ENCODE measurements at regions not wholly inside any gene's neighbourhood (a gene's known extent, or its start where the extent isn't known, plus 50 kb on each side); places are given as distances from the start of the nearest gene placed in this dataset.

DNA sequence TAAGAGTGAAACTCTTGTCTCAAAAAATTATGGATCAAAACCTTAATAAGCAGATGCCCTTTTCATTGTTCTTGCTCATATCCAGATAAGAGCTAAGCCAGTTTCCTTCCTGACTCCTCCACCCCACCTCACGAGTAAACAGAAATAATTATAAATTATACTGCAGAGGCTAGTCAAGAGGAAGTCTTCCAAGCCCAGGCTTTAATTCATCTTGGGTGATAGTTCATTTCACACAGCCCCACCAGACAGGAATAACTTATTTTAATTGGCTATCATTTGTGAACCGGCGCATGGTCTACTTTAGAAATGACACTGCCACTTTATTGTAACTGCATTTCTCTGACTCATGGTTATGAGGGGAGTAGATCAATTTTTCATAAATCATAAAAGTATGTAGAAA is 102.0 kb downstream of the BTBD3 start:
- H3K9me3 ChIP-seq (ENCODE audit: control insufficient read depth in 5 of 5, low read length in 5 of 5): no peaks in the 10 kb centered on the region
- no peak overlapping the region for H3K4me3 ChIP-seq (ENCODE audit: low read depth in 1 of 5, low read length in 5 of 5)
- H3K27ac ChIP-seq (ENCODE audit: low read depth, low read length): no peak overlapping the region
- no peaks in the 10 kb centered on the region for H3K36me3 ChIP-seq (ENCODE audit: control insufficient read depth in 5 of 5, insufficient read depth in 5 of 5, low read length in 5 of 5)
- peaks cover 0 to 19% (median 0%) of the 10 kb centered on the region in 5 donors for H3K4me1 ChIP-seq (ENCODE audit: control insufficient read depth in 5 of 5, insufficient read depth in 5 of 5, low read length in 5 of 5)
- no peak overlapping the region for H3K9ac ChIP-seq (ENCODE audit: low read length in 5 of 5)
- H3K27me3 ChIP-seq (ENCODE audit: control insufficient read depth in 5 of 5, insufficient read depth in 4 of 5, low read length in 5 of 5): no peaks in the 10 kb centered on the region

DNA sequence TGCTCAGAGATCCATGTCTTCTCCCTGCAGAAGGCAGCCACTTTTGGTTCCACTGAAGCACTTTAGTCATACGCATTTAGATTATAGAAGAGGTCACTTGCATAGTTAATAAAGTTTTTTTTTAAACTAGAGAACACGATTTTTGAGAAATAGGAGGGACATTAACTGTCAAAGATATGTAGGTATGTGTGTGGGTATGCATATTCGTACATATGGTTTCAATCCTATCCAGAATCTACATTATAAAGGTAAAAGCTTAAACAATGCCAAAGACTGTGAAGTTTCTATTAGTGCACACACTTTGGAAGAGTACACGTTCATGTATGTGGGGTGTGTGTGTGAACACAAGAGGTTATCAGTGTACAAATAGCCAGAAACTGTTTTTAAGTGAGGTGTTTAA is 103.2 kb downstream of the BTBD3 start:
- H3K36me3 ChIP-seq (ENCODE audit: control insufficient read depth in 5 of 5, insufficient read depth in 5 of 5, low read length in 5 of 5): no peaks in the 10 kb centered on the region
- H3K4me3 ChIP-seq (ENCODE audit: low read depth in 1 of 5, low read length in 5 of 5): no peak overlapping the region

GRCh38 chr20:12022126-12022525 is 104.4 kb downstream of the BTBD3 start:
- H3K27me3 ChIP-seq (ENCODE audit: control insufficient read depth in 5 of 5, insufficient read depth in 4 of 5, low read length in 5 of 5): no peaks in the 10 kb centered on the region
- H3K9ac ChIP-seq (ENCODE audit: low read length in 5 of 5): no peak overlapping the region
- H3K9me3 ChIP-seq (ENCODE audit: control insufficient read depth in 5 of 5, low read length in 5 of 5): no peaks in the 10 kb centered on the region

More for the DNA sequence above, 103.2 kb downstream of the BTBD3 start:
- H3K9ac ChIP-seq (ENCODE audit: low read length in 5 of 5): no peak overlapping the region
- no peaks in the 10 kb centered on the region for H3K27me3 ChIP-seq (ENCODE audit: control insufficient read depth in 5 of 5, insufficient read depth in 4 of 5, low read length in 5 of 5)
- H3K27ac ChIP-seq (ENCODE audit: low read depth, low read length): no peak overlapping the region
- peaks cover 0 to 17% (median 0%) of the 10 kb centered on the region in 5 donors for H3K4me1 ChIP-seq (ENCODE audit: control insufficient read depth in 5 of 5, insufficient read depth in 5 of 5, low read length in 5 of 5)
- no peaks in the 10 kb centered on the region for H3K9me3 ChIP-seq (ENCODE audit: control insufficient read depth in 5 of 5, low read length in 5 of 5)

GRCh38 chr20:12023194-12023795 is 105.6 kb downstream of the BTBD3 start:
- Histone ChIP-seq H3K27me3 (ENCODE audit: control insufficient read depth in 5 of 5, insufficient read depth in 4 of 5, low read length in 5 of 5) (no peaks in the 10 kb centered on the region), H3K36me3 (ENCODE audit: control insufficient read depth in 5 of 5, insufficient read depth in 5 of 5, low read length in 5 of 5) (no peaks in the 10 kb centered on the region), H3K4me3 (ENCODE audit: low read depth in 1 of 5, low read length in 5 of 5) (no peak overlapping the region), H3K9me3 (ENCODE audit: control insufficient read depth in 5 of 5, low read length in 5 of 5) (no peaks in the 10 kb centered on the region), H3K9ac (ENCODE audit: low read length in 5 of 5) (no peak overlapping the region), H3K27ac (ENCODE audit: low read depth, low read length) (no peak overlapping the region), H3K4me1 (ENCODE audit: control insufficient read depth in 5 of 5, insufficient read depth in 5 of 5, low read length in 5 of 5) (peaks cover 0 to 6% (median 0%) of the 10 kb centered on the region in 5 donors)

More at GRCh38 chr20:12022126-12022525, 104.4 kb downstream of the BTBD3 start:
- Histone ChIP-seq H3K36me3 (ENCODE audit: control insufficient read depth in 5 of 5, insufficient read depth in 5 of 5, low read length in 5 of 5) (no peaks in the 10 kb centered on the region), H3K4me3 (ENCODE audit: low read depth in 1 of 5, low read length in 5 of 5) (no peak overlapping the region), H3K27ac (ENCODE audit: low read depth, low read length) (no peak overlapping the region), H3K4me1 (ENCODE audit: control insufficient read depth in 5 of 5, insufficient read depth in 5 of 5, low read length in 5 of 5) (peaks cover 0 to 10% (median 0%) of the 10 kb centered on the region in 5 donors)

DNA sequence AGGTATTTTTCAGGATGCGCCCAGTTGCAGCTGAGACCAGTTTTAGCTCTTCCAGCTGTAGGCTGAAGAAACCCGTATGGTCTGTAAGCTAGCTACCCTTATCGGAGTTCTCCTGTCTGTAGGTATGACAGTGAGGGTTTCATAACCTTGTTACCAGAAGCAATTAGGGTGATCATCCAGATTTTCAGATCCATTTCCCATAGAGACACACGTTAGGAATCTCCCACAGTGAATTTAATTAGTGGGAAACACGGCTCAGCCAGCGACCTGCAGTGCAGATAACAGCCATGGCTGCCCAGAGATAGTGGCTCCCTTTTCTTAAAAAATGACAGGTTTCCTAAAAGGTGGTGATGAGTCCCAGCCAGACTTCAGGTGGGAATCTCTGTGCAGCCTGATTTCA is 111.1 kb downstream of the BTBD3 start:
- Histone ChIP-seq H3K4me1 (ENCODE audit: control insufficient read depth in 5 of 5, insufficient read depth in 5 of 5, low read length in 5 of 5) (no peaks in the 10 kb centered on the region), H3K9ac (ENCODE audit: low read length in 5 of 5) (no peak overlapping the region), H3K27me3 (ENCODE audit: control insufficient read depth in 5 of 5, insufficient read depth in 4 of 5, low read length in 5 of 5) (no peaks in the 10 kb centered on the region), H3K36me3 (ENCODE audit: control insufficient read depth in 5 of 5, insufficient read depth in 5 of 5, low read length in 5 of 5) (no peaks in the 10 kb centered on the region), H3K9me3 (ENCODE audit: control insufficient read depth in 5 of 5, low read length in 5 of 5) (no peaks in the 10 kb centered on the region), H3K27ac (ENCODE audit: low read depth, low read length) (no peak overlapping the region), H3K4me3 (ENCODE audit: low read depth in 1 of 5, low read length in 5 of 5) (no peak overlapping the region)

GRCh38 chr20:12030470-12030869 is 112.8 kb downstream of the BTBD3 start:
- no peaks in the 10 kb centered on the region for H3K9me3 ChIP-seq (ENCODE audit: control insufficient read depth in 5 of 5, low read length in 5 of 5)
- H3K4me1 ChIP-seq (ENCODE audit: control insufficient read depth in 5 of 5, insufficient read depth in 5 of 5, low read length in 5 of 5): no peaks in the 10 kb centered on the region
- H3K27me3 ChIP-seq (ENCODE audit: control insufficient read depth in 5 of 5, insufficient read depth in 4 of 5, low read length in 5 of 5): no peaks in the 10 kb centered on the region
- H3K36me3 ChIP-seq (ENCODE audit: control insufficient read depth in 5 of 5, insufficient read depth in 5 of 5, low read length in 5 of 5): no peaks in the 10 kb centered on the region
- H3K27ac ChIP-seq (ENCODE audit: low read depth, low read length): no peak overlapping the region
- H3K9ac ChIP-seq (ENCODE audit: low read length in 5 of 5): no peak overlapping the region
- H3K4me3 ChIP-seq (ENCODE audit: low read depth in 1 of 5, low read length in 5 of 5): no peak overlapping the region

DNA sequence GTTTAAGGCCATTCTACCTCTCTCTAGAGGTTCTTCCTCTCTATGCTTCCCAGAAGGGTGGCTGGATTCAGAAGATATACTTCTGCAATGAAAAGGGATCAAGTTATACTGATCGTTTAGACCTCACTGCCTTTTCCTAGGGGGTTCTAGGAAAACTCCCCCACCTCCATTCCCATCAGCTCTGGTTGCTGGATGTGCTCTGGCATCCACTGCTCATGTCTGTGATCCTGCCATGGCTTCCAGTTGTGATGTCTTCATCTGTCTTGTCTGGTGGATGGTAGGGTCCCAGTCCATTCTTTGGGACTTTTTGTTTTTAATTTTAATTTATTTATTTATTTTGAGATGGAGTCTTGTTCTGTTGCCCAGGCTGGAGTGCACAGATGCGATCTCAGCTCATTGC is 118.4 kb downstream of the BTBD3 start:
- no peak overlapping the region for H3K4me3 ChIP-seq (ENCODE audit: low read depth in 1 of 5, low read length in 5 of 5)
- H3K9me3 ChIP-seq (ENCODE audit: control insufficient read depth in 5 of 5, low read length in 5 of 5): no peaks in the 10 kb centered on the region
- H3K27ac ChIP-seq (ENCODE audit: low read depth, low read length): no peak overlapping the region
- H3K36me3 ChIP-seq (ENCODE audit: control insufficient read depth in 5 of 5, insufficient read depth in 5 of 5, low read length in 5 of 5): no peaks in the 10 kb centered on the region
- H3K9ac ChIP-seq (ENCODE audit: low read length in 5 of 5): no peak overlapping the region
- peaks cover 0 to 3% (median 0%) of the 10 kb centered on the region in 5 donors for H3K4me1 ChIP-seq (ENCODE audit: control insufficient read depth in 5 of 5, insufficient read depth in 5 of 5, low read length in 5 of 5)
- no peaks in the 10 kb centered on the region for H3K27me3 ChIP-seq (ENCODE audit: control insufficient read depth in 5 of 5, insufficient read depth in 4 of 5, low read length in 5 of 5)

- Histone ChIP-seq H3K36me3 (ENCODE audit: control insufficient read depth in 5 of 5, insufficient read depth in 5 of 5, low read length in 5 of 5) (no peaks in the 10 kb centered on the region), H3K9me3 (ENCODE audit: control insufficient read depth in 5 of 5, low read length in 5 of 5) (no peaks in the 10 kb centered on the region), H3K27ac (ENCODE audit: low read depth, low read length) (no peak overlapping the region)
These were observed 119.8 kb downstream of the BTBD3 start for GRCh38 chr20:12037521-12037920.

DNA sequence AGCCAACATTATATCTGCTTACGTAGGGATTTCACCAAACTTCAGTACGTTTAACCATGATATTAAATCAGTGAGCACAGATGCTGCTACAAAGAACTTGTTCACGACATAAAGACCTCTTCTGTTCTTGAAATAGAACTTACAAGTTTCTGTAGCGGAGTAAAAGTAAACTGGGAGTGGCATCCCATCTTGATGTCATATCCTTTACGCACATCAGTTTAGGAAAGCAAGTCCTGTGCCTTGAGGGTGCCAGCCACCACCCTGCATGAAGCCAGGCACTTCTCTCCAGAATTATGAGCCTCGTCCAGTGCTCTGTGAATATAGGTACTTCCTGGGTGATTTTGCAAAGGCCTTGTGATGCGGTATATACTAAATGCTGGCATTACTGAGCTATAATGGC is 122.6 kb downstream of the BTBD3 start:
- Histone ChIP-seq H3K4me3 (ENCODE audit: low read depth in 1 of 5, low read length in 5 of 5) (no peak overlapping the region), H3K27me3 (ENCODE audit: control insufficient read depth in 5 of 5, insufficient read depth in 4 of 5, low read length in 5 of 5) (no peaks in the 10 kb centered on the region), H3K9ac (ENCODE audit: low read length in 5 of 5) (no peak overlapping the region), H3K4me1 (ENCODE audit: control insufficient read depth in 5 of 5, insufficient read depth in 5 of 5, low read length in 5 of 5) (peaks cover 0 to 3% (median 0%) of the 10 kb centered on the region in 5 donors), H3K9me3 (ENCODE audit: control insufficient read depth in 5 of 5, low read length in 5 of 5) (no peaks in the 10 kb centered on the region), H3K36me3 (ENCODE audit: control insufficient read depth in 5 of 5, insufficient read depth in 5 of 5, low read length in 5 of 5) (no peaks in the 10 kb centered on the region), H3K27ac (ENCODE audit: low read depth, low read length) (no peak overlapping the region)

More at GRCh38 chr20:12037521-12037920, 119.8 kb downstream of the BTBD3 start:
- no peak overlapping the region for H3K9ac ChIP-seq (ENCODE audit: low read length in 5 of 5)
- no peaks in the 10 kb centered on the region for H3K27me3 ChIP-seq (ENCODE audit: control insufficient read depth in 5 of 5, insufficient read depth in 4 of 5, low read length in 5 of 5)
- H3K4me3 ChIP-seq (ENCODE audit: low read depth in 1 of 5, low read length in 5 of 5): no peak overlapping the region
- peaks cover 0 to 3% (median 0%) of the 10 kb centered on the region in 5 donors for H3K4me1 ChIP-seq (ENCODE audit: control insufficient read depth in 5 of 5, insufficient read depth in 5 of 5, low read length in 5 of 5)

GRCh38 chr20:12044969-12045368 is 127.3 kb downstream of the BTBD3 start:
- no peak overlapping the region for H3K9ac ChIP-seq (ENCODE audit: low read length in 5 of 5)
- H3K4me3 ChIP-seq (ENCODE audit: low read depth in 1 of 5, low read length in 5 of 5): no peak overlapping the region
- H3K36me3 ChIP-seq (ENCODE audit: control insufficient read depth in 5 of 5, insufficient read depth in 5 of 5, low read length in 5 of 5): no peaks in the 10 kb centered on the region
- no peaks in the 10 kb centered on the region for H3K4me1 ChIP-seq (ENCODE audit: control insufficient read depth in 5 of 5, insufficient read depth in 5 of 5, low read length in 5 of 5)
- no peak overlapping the region for H3K27ac ChIP-seq (ENCODE audit: low read depth, low read length)
- no peaks in the 10 kb centered on the region for H3K27me3 ChIP-seq (ENCODE audit: control insufficient read depth in 5 of 5, insufficient read depth in 4 of 5, low read length in 5 of 5)
- H3K9me3 ChIP-seq (ENCODE audit: control insufficient read depth in 5 of 5, low read length in 5 of 5): no peaks in the 10 kb centered on the region

All from subcutaneous abdominal adipose tissue (tissue), 5 donors.